PC-9 (cell line): ENCODE measurements at regions not wholly inside any gene's neighbourhood (a gene's known extent, or its start where the extent isn't known, plus 50 kb on each side); places are given as distances from the start of the nearest gene placed in this dataset.

Experiments
- BruUV-seq: library from RNA; stranded (reverse); fragments of 400-500 nt; replicated peaks from 2 replicates; lab custom pipeline; 2021; lab: Mats Ljungman, UMichigan
- CTCF ChIA-PET: fragments of 300-600 bp; sonication (Branson Sonifier 250); formaldehyde crosslinking; loops from one replicate; lab custom pipeline; 2022; ENCODE audit warnings: antibody characterized with exemption; lab: Charles Lee
- POLR2A ChIA-PET: fragments of 300-600 bp; sonication (Branson Sonifier 250); formaldehyde crosslinking; loops from one replicate; lab custom pipeline; 2022; ENCODE audit warnings: antibody characterized with exemption; ENCODE audit not compliant: unreplicated experiment; lab: Charles Lee
- DNase-seq, 2 experiments: peaks; one replicate each; pipeline versions ENCODE4 v3.0.0 to v3.0.0-alpha.2; 2015 to 2022; ENCODE audit warnings: mixed read lengths in 1 of 2
- H2AFZ ChIP-seq: fragments of 200-600 bp; sonication (generic); 2 replicates; pipeline ENCODE4 v1.8.1; 2017; ENCODE audit warnings: antibody characterized with exemption
- H3F3A ChIP-seq: fragments of 200-600 bp; sonication (generic); 2 replicates; pipeline ENCODE4 v1.8.1; 2017; ENCODE audit warnings: antibody characterized with exemption, mild to moderate bottlenecking, low read depth; ENCODE audit not compliant: insufficient read depth
- H3K27ac ChIP-seq: fragments of 200-600 bp; sonication (generic); 2 replicates; pipeline ENCODE4 v1.6.1; 2016; ENCODE audit warnings: mixed run types
- H3K27me3 ChIP-seq: fragments of 200-600 bp; sonication (generic); 2 replicates; pipeline ENCODE4 v1.6.1; 2016; ENCODE audit warnings: low read depth, mixed run types; ENCODE audit not compliant: insufficient read depth
- H3K36me3 ChIP-seq: fragments of 200-600 bp; sonication (generic); 2 replicates; pipeline ENCODE4 v1.6.1; 2016; ENCODE audit warnings: low read depth, mixed run types
- H3K4me1 ChIP-seq: fragments of 200-600 bp; sonication (generic); replicated peaks from 2 replicates; pipeline ENCODE4 v1.6.1; 2016; ENCODE audit warnings: mixed run types; ENCODE audit not compliant: insufficient read depth
- H3K4me2 ChIP-seq: fragments of 200-600 bp; sonication (generic); 2 replicates; pipeline ENCODE4 v1.6.1; 2017; ENCODE audit warnings: mixed run types
- H3K4me3 ChIP-seq: fragments of 200-600 bp; sonication (generic); 2 replicates; pipeline ENCODE4 v1.6.1; 2016; ENCODE audit warnings: mixed run types
- H3K79me2 ChIP-seq: fragments of 200-600 bp; sonication (generic); 2 replicates; pipeline ENCODE4 v1.6.1; 2017; ENCODE audit warnings: low read depth, mixed run types
- H3K9me2 ChIP-seq: fragments of 200-600 bp; sonication (generic); 2 replicates; pipeline ENCODE4 v1.8.1; 2017; ENCODE audit warnings: mild to moderate bottlenecking; ENCODE audit not compliant: insufficient read depth
- H3K9me3 ChIP-seq: fragments of 200-600 bp; sonication (generic); 2 replicates; pipeline ENCODE4 v1.8.1; 2016; ENCODE audit warnings: low read depth; ENCODE audit not compliant: insufficient read depth
- H4K20me1 ChIP-seq: fragments of 200-600 bp; sonication (generic); 2 replicates; pipeline ENCODE4 v1.8.1; 2017; ENCODE audit not compliant: insufficient read depth
- EZH2 ChIP-seq: fragments of 200-600 bp; sonication (generic); IDR thresholded peaks from 2 replicates; pipeline ENCODE4 v1.8.0; 2017; ENCODE audit warnings: antibody characterized with exemption, low read depth
- intact Hi-C: fragments of 100-400 bp; cut with micrococcal nuclease; formaldehyde crosslinking; loops from one replicate; pipeline ENCODE4 v1.10.0; 2022; ENCODE audit not compliant: unreplicated experiment
- TF ChIP-seq, protein P1 (sequence below): fragments of 200-600 bp; sonication (generic); conservative IDR thresholded peaks from 2 replicates; pipeline ENCODE4 v1.6.1; 2017; ENCODE audit warnings: mixed run types, antibody characterized with exemption, mild to moderate bottlenecking, moderate library complexity

DNA sequence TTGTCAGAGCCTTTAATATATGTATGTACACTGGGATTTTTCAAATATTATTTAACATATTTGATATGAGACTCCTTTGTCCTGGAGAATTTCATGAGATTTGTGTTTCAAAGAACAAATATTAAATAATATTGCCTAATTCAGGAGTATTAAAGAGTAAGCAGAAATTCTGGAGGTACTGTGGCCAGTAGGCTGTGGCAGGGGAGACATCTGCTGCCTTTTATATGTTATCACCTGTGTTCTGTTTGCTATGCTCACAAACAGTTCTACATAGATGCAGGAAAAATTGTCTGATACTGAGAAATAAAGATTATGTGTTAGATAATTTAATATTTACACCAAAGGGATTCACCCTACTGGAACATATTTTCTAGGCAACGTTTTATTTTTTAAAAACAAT lies 395.4 kb upstream of the SLC35B3 start:
- no peak overlapping the region for H3K4me3 ChIP-seq
- no TSS peak for BruUV-seq
- ChIA-PET CTCF (interaction anchor here (0.6 kb wide), 1 partner anchor 75 kb away, joined by 4 read pairs; no protein-coding TSS in a partner anchor), POLR2A (no interaction called here)
- no peak overlapping the region for H2AFZ ChIP-seq
- H3K4me1 ChIP-seq = no peaks in the 10 kb centered on the region
- H3K9me2 ChIP-seq = no peaks in the 10 kb centered on the region
- no peaks in the 10 kb centered on the region for H3K9me3 ChIP-seq
- no peaks in the 10 kb centered on the region for H4K20me1 ChIP-seq
- TF ChIP-seq EZH2 = no peak
- TF ChIP-seq, protein P1, sequence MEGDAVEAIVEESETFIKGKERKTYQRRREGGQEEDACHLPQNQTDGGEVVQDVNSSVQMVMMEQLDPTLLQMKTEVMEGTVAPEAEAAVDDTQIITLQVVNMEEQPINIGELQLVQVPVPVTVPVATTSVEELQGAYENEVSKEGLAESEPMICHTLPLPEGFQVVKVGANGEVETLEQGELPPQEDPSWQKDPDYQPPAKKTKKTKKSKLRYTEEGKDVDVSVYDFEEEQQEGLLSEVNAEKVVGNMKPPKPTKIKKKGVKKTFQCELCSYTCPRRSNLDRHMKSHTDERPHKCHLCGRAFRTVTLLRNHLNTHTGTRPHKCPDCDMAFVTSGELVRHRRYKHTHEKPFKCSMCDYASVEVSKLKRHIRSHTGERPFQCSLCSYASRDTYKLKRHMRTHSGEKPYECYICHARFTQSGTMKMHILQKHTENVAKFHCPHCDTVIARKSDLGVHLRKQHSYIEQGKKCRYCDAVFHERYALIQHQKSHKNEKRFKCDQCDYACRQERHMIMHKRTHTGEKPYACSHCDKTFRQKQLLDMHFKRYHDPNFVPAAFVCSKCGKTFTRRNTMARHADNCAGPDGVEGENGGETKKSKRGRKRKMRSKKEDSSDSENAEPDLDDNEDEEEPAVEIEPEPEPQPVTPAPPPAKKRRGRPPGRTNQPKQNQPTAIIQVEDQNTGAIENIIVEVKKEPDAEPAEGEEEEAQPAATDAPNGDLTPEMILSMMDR = no peak
- no peak overlapping the region for H3K27ac ChIP-seq
- H3K27me3 ChIP-seq = no peaks in the 10 kb centered on the region
- no peaks in the 10 kb centered on the region for H3F3A ChIP-seq
- H3K79me2 ChIP-seq = no peaks in the 10 kb centered on the region
- H3K4me2 ChIP-seq = no peak overlapping the region
- intact Hi-C loops = no loop called here
- H3K36me3 ChIP-seq = no peaks in the 10 kb centered on the region
- no peak for DNase-seq

DNA sequence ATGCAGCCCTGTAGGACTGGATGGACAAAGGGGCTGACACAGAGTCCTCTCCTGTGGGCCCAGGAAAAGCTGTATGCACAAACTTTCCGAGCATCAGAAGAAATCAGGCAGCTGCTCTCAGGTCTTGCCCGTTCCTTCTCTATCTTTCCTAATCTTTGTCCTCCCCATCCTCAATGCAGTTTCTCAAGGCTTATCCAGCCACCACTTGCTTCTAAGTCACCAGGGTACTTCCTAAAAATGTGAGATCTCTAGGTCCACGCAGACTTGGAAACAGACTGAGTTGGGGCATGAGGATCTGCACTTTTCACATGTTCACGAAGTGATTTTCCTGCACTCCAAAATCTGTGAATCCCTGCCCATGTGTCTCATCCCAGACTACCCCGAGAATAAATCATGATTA lies 394.5 kb upstream of the SLC35B3 start:
- no peaks in the 10 kb centered on the region for H3K9me3 ChIP-seq

DNA sequence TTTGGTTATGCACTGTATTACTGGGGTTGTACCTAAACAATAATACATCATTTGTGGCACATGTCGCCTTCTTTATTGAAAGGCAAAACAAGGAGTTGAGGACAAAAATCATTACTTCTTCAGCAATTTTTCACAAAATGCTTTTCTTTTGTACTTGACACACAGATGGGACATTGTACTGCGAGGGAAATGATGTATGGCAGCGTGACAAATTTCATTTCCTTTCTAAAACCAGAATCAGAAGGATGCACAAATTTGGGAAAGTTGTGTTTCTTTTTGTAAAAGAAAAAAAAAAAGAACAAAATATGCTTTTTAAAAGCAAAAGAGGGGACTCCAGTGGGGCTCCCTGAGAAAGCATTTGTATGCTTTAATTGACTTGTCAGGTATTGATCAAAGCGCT lies 394.0 kb upstream of the SLC35B3 start:
- CTCF ChIA-PET = no interaction called here
- H3K4me3 ChIP-seq = no peak overlapping the region
- H3K9me3 ChIP-seq = no peaks in the 10 kb centered on the region
- no peaks in the 10 kb centered on the region for H3K4me1 ChIP-seq
- H3K9me2 ChIP-seq = no peaks in the 10 kb centered on the region
- no peaks in the 10 kb centered on the region for H3K79me2 ChIP-seq
- H2AFZ ChIP-seq = no peak overlapping the region
- no peaks in the 10 kb centered on the region for H3F3A ChIP-seq
- no peaks in the 10 kb centered on the region for H3K27me3 ChIP-seq
- no peak overlapping the region for H3K27ac ChIP-seq
- no peak overlapping the region for H3K4me2 ChIP-seq
- H3K36me3 ChIP-seq = no peaks in the 10 kb centered on the region
- no TSS peak for BruUV-seq
- TF ChIP-seq, protein P1 = no peak
- no peak for TF ChIP-seq EZH2
- POLR2A ChIA-PET = no interaction called here
- intact Hi-C loops = no loop called here
- no peak for DNase-seq
- no peaks in the 10 kb centered on the region for H4K20me1 ChIP-seq

More for the DNA sequence above, 394.5 kb upstream of the SLC35B3 start:
- no TSS peak for BruUV-seq
- H3K9me2 ChIP-seq = no peaks in the 10 kb centered on the region
- no peak for DNase-seq
- intact Hi-C loops = no loop called here
- no peaks in the 10 kb centered on the region for H3F3A ChIP-seq
- ChIA-PET CTCF (no interaction called here), POLR2A (interaction anchor here (0.7 kb wide), 1 partner anchor 15 kb away, joined by 3 read pairs; no protein-coding TSS in a partner anchor)
- H4K20me1 ChIP-seq = no peaks in the 10 kb centered on the region
- H3K4me1 ChIP-seq = no peaks in the 10 kb centered on the region
- no peak overlapping the region for H3K4me2 ChIP-seq
- H3K27ac ChIP-seq = no peak overlapping the region
- no peak overlapping the region for H2AFZ ChIP-seq
- H3K4me3 ChIP-seq = no peak overlapping the region
- H3K27me3 ChIP-seq = no peaks in the 10 kb centered on the region
- H3K36me3 ChIP-seq = no peaks in the 10 kb centered on the region
- H3K79me2 ChIP-seq = no peaks in the 10 kb centered on the region
- TF ChIP-seq, protein P1 = no peak
- TF ChIP-seq EZH2 = no peak
